Left ventricle myocardium inferior (tissue), 1 donor: ENCODE measurements at regions not wholly inside any gene's neighbourhood (a gene's known extent, or its start where the extent isn't known, plus 50 kb on each side); places are given as distances from the start of the nearest gene placed in this dataset.

Experiments used
- DNase-seq: peaks from one replicate; pipeline ENCODE4 v3.0.0-alpha.2; 2020
- H3K27ac ChIP-seq: fragments of 200-600 bp; replicated peaks from 2 replicates; pipeline ENCODE4 v1.8.0; 2021
- H3K27me3 ChIP-seq: fragments of 200-600 bp; 2 replicates; pipeline ENCODE4 v1.8.0; 2021; ENCODE audit warnings: low read depth
- H3K36me3 ChIP-seq: fragments of 200-600 bp; 2 replicates; pipeline ENCODE4 v1.8.0; 2021
- H3K4me1 ChIP-seq: fragments of 200-600 bp; 2 replicates; pipeline ENCODE4 v1.8.0; 2021
- H3K4me3 ChIP-seq: fragments of 200-600 bp; 2 replicates; pipeline ENCODE4 v1.8.0; 2021; ENCODE audit warnings: mild to moderate bottlenecking, moderate library complexity
- H3K9me3 ChIP-seq: fragments of 200-600 bp; replicated peaks from 2 replicates; pipeline ENCODE4 v1.8.0; 2021
- intact Hi-C: fragments of 100-400 bp; cut with micrococcal nuclease; formaldehyde crosslinking; loops from one replicate; pipeline ENCODE4 v1.11.0; 2022
- TF ChIP-seq, protein P1 (sequence below): fragments of 200-600 bp; IDR thresholded peaks from 2 replicates; pipeline ENCODE4 v1.8.0; 2021; ENCODE audit warnings: antibody characterized with exemption, mild to moderate bottlenecking, borderline replicate concordance
- donor health status: DM: no; HTN: yes; CAD: no; lungs with severe emphysema.

DNA sequence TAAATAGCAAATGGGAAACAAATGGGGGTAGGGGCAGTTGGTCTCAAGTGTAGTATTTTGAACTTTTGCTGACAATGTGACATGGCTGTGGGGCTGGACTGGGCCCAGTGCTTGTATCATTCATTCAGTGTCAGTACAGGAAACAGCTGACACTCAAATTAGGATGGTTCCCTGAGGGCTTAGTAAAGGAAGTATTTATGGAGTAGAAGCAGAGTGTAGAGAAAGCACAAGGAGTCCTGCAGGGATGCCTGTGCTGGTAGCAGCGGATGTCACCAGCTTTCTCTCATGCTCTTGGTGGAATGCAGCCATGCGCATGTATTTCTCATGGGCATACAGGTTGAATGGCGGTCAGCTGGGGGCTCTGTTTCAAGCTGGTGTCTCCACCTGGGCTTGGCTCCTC lies 72.9 kb upstream of the SLC44A1 start:
- intact Hi-C loops, result no loop called here
- H3K27me3 ChIP-seq, result no peaks in the 10 kb centered on the region
- H3K27ac ChIP-seq, result no peak overlapping the region
- TF ChIP-seq, protein P1, sequence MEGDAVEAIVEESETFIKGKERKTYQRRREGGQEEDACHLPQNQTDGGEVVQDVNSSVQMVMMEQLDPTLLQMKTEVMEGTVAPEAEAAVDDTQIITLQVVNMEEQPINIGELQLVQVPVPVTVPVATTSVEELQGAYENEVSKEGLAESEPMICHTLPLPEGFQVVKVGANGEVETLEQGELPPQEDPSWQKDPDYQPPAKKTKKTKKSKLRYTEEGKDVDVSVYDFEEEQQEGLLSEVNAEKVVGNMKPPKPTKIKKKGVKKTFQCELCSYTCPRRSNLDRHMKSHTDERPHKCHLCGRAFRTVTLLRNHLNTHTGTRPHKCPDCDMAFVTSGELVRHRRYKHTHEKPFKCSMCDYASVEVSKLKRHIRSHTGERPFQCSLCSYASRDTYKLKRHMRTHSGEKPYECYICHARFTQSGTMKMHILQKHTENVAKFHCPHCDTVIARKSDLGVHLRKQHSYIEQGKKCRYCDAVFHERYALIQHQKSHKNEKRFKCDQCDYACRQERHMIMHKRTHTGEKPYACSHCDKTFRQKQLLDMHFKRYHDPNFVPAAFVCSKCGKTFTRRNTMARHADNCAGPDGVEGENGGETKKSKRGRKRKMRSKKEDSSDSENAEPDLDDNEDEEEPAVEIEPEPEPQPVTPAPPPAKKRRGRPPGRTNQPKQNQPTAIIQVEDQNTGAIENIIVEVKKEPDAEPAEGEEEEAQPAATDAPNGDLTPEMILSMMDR, result no peak
- H3K9me3 ChIP-seq, result no peaks in the 10 kb centered on the region
- H3K36me3 ChIP-seq, result no peaks in the 10 kb centered on the region
- H3K4me1 ChIP-seq, result peaks cover 10% of the 10 kb centered on the region
- no peak overlapping the region for H3K4me3 ChIP-seq
- DNase-seq, result no peak

DNA sequence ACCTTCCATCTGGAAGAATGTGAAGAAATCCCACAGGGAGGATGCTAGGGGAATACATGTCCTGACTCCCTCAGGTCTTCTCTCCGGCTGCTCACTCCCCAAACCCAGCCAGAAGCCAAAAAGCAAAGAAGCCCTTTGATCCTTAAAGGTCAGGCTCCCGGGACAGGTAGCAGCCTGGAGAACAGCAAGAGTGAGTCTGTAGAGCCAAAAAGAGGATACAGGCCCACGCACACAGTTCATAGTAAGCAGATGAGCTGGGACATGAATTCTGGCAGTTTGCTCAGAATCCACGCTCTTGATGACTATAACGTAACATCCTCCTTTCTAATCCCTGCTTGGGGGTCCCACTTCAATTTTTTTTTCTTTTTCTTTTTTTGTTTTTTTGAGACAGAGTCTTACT lies 72.0 kb upstream of the SLC44A1 start:
- H3K9me3 ChIP-seq, result no peaks in the 10 kb centered on the region
- intact Hi-C loops, result no loop called here
- no peaks in the 10 kb centered on the region for H3K27me3 ChIP-seq
- TF ChIP-seq, protein P1, result no peak
- peaks cover 10% of the 10 kb centered on the region for H3K4me1 ChIP-seq
- DNase-seq, result no peak
- H3K36me3 ChIP-seq, result no peaks in the 10 kb centered on the region
- no peak overlapping the region for H3K4me3 ChIP-seq
- H3K27ac ChIP-seq, result no peak overlapping the region

- DNase-seq, result no peak
- H3K4me1 ChIP-seq, result peaks cover 10% of the 10 kb centered on the region
Measured at GRCh38 chr9:105173306-105173705, 71.1 kb upstream of the SLC44A1 start.

DNA sequence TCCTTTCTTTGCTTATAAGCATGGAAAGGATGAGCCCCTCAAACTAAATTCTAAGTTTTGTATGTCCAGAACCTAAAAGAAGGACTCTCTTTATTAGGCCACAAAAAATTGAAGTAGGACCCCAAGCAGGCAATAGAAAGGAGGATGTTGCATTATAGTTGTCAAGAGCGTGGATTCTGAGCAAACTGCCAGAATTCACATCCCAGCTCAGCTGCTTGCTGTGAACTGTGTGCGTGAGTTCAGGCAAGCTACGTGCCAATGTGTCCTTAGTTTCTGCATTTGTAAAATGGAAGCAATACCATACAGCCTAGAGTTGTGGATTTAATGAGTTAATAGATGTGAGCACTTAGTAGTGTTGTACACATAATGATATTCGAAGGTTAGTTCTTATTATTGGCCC lies 70.6 kb upstream of the SLC44A1 start:
- Histone ChIP-seq H3K27ac (no peak overlapping the region), H3K4me1 (peaks cover 10% of the 10 kb centered on the region), H3K27me3 (no peaks in the 10 kb centered on the region), H3K9me3 (no peaks in the 10 kb centered on the region), H3K4me3 (no peak overlapping the region), H3K36me3 (no peaks in the 10 kb centered on the region)
- intact Hi-C loops, result no loop called here
- TF ChIP-seq, protein P1, result no peak
- DNase-seq, result no peak

More at GRCh38 chr9:105173306-105173705, 71.1 kb upstream of the SLC44A1 start:
- Histone ChIP-seq H3K36me3 (no peaks in the 10 kb centered on the region), H3K27ac (no peak overlapping the region), H3K4me3 (no peak overlapping the region), H3K27me3 (no peaks in the 10 kb centered on the region), H3K9me3 (no peaks in the 10 kb centered on the region)
- TF ChIP-seq, protein P1, result no peak
- intact Hi-C loops, result no loop called here

GRCh38 chr9:105176194-105176593 lies 68.3 kb upstream of the SLC44A1 start:
- peaks cover 10% of the 10 kb centered on the region for H3K4me1 ChIP-seq
- no peak overlapping the region for H3K27ac ChIP-seq
- intact Hi-C loops, result no loop called here
- no peak for DNase-seq
- H3K36me3 ChIP-seq, result no peaks in the 10 kb centered on the region
- H3K27me3 ChIP-seq, result no peaks in the 10 kb centered on the region
- no peak overlapping the region for H3K4me3 ChIP-seq
- TF ChIP-seq, protein P1, result no peak
- no peaks in the 10 kb centered on the region for H3K9me3 ChIP-seq

GRCh38 chr9:105178076-105178475 lies 66.4 kb upstream of the SLC44A1 start:
- no peak for DNase-seq
- intact Hi-C loops, result no loop called here
- no peak overlapping the region for H3K4me3 ChIP-seq
- no peak overlapping the region for H3K27ac ChIP-seq
- H3K9me3 ChIP-seq, result no peaks in the 10 kb centered on the region
- TF ChIP-seq, protein P1, result no peak
- H3K36me3 ChIP-seq, result no peaks in the 10 kb centered on the region
- no peaks in the 10 kb centered on the region for H3K27me3 ChIP-seq
- no peaks in the 10 kb centered on the region for H3K4me1 ChIP-seq
